ENCODE measurements at regions not wholly inside any gene's neighbourhood (a gene's known extent, or its start where the extent isn't known, plus 50 kb on each side); places are given as distances from the start of the nearest gene placed in this dataset.

DNA sequence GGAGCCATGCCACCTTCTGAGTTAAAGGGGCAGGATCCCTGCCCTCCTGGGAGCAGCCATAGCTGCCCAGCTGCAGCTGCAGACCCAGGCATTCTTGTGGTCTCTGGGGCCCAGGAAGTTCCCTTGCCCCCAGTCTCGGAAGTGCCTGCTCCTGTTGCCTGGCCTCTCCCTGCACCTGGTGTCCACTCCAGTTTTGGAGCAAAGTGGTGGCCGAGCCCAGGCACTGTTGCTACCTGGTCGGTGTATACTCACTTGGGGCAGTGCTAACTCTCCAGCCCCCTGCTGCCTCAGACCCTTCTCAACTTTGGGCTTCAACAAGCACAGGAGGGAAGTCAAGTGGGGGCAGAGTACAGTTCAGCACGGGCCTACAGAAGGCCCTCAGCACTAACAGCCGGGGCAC lies 352.9 kb upstream of the NCAM2 start:
- 90% methylated on average over 5 of the region's 5 CpGs for WGBS
- no peak for DNase-seq (ENCODE audit: extremely low spot score)
- no peak overlapping the region for H3K4me3 ChIP-seq (ENCODE audit: low read depth, low read length)
- H3K4me1 ChIP-seq (ENCODE audit: insufficient read depth), result no peaks in the 10 kb centered on the region
- H3K36me3 ChIP-seq (ENCODE audit: insufficient read depth), result no peaks in the 10 kb centered on the region
- no peak overlapping the region for H3K27ac ChIP-seq (ENCODE audit: low read depth)

DNA sequence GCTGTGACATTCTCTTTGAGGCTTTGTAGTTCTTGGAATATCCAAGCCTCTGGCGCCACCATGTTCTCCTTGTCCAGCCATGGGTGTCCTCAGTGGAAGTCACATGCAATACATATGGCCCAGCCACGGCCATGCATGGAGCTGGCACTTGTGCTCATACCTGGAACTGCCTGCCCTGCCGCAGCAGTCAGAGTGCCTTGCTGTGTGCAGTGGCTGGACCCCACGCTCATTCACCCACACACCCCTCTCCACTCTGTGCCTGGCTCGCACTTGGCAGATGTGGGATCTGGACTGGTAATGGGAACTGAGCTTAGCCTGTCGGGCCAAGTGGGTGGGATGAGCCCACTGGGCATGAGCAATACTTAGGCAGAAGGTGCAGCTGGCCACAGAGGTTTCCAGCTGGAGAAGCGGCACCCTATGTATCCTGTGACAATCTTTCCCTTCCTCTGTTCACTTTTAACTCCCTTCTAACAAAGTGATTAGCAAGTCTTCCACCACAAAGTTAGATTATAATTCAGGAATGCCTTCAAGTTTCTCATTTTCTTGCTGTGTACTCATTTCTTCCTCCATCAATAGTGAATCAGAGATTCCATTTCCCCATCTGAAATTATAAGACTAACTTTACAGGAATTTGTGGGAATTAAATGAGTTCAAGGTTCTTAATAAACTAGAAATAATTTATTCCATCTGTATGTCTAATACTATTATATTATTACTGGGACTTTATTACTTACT lies 351.6 kb upstream of the NCAM2 start:
- DNase-seq (ENCODE audit: extremely low spot score), result no peak
- 92% methylated on average over 7 of the region's 7 CpGs for WGBS
- H3K27ac ChIP-seq (ENCODE audit: low read depth), result no peak overlapping the region
- H3K36me3 ChIP-seq (ENCODE audit: insufficient read depth), result no peaks in the 10 kb centered on the region
- H3K4me3 ChIP-seq (ENCODE audit: low read depth, low read length), result no peak overlapping the region
- H3K4me1 ChIP-seq (ENCODE audit: insufficient read depth), result no peaks in the 10 kb centered on the region

DNA sequence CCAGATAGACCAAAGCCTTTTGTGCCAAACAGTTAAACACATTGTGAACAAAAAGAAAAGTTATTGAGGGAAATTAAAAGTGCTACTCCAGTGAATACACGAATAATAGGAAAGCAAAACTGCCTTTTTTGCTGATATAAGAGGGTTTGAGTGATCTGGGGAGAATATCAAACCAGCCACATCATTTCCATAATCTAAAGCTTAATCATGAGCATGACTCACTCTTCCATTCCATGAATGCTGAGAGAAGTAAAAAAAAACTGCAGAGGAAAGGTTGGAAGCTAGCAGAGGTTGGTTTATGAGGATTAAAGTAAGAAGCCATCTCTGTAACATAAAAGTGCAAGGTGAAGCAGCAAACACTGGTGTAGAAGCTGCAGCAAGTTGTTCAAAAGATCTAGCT lies 350.6 kb upstream of the NCAM2 start:
- whole genome bisulfite sequencing, result 58% methylated on average over 1 of the region's 1 CpG
- H3K36me3 ChIP-seq (ENCODE audit: insufficient read depth), result no peaks in the 10 kb centered on the region
- no peak for DNase-seq (ENCODE audit: extremely low spot score)
- H3K27ac ChIP-seq (ENCODE audit: low read depth), result no peak overlapping the region
- H3K4me3 ChIP-seq (ENCODE audit: low read depth, low read length), result no peak overlapping the region
- H3K4me1 ChIP-seq (ENCODE audit: insufficient read depth), result no peaks in the 10 kb centered on the region

DNA sequence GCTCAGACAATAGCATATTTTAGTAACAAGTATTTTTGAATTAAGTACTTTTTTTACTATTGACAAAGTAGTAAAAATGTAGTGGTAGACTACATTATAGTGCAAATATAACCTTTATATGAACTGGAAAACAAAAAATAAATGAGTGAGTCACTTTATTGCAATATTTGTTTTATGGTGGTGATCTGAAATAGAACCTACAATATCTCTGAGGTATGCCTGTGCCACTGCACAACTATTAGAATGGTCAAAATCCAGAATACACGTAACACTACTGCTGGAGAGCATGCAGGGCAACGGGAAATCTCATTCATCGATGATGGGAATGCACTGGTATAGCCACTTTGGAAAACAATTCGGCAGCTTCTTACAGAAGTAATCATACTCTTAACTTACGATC lies 349.0 kb upstream of the NCAM2 start:
- no peaks in the 10 kb centered on the region for H3K4me1 ChIP-seq (ENCODE audit: insufficient read depth)
- WGBS, result 93% methylated on average over 5 of the region's 5 CpGs
- H3K27ac ChIP-seq (ENCODE audit: low read depth), result no peak overlapping the region
- DNase-seq (ENCODE audit: extremely low spot score), result no peak
- no peaks in the 10 kb centered on the region for H3K36me3 ChIP-seq (ENCODE audit: insufficient read depth)
- no peak overlapping the region for H3K4me3 ChIP-seq (ENCODE audit: low read depth, low read length)

DNA sequence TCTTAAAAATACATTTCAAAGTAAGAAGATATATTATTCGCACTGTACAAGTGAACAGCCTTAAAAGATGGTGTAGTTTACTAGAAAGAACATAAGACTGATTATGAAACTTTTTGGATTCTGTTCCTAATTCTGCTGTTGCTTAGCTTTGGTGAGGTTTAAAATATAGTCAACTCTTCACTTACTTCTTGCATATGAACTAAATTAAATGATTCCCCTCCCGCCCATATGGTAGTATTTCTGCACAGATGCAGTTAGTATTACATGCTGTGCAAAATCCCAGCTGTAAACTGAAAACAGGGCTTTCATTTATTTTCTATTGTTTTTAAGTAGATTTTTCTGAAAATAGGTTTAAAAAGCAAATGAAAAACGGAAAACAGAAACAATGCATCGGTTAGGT lies 345.4 kb upstream of the NCAM2 start:
- Histone ChIP-seq H3K4me1 (ENCODE audit: insufficient read depth) (no peaks in the 10 kb centered on the region), H3K27ac (ENCODE audit: low read depth) (no peak overlapping the region), H3K4me3 (ENCODE audit: low read depth, low read length) (no peak overlapping the region), H3K36me3 (ENCODE audit: insufficient read depth) (no peaks in the 10 kb centered on the region)
- DNase-seq (ENCODE audit: extremely low spot score), result no peak
- 89% methylated on average over 4 of the region's 4 CpGs for WGBS

DNA sequence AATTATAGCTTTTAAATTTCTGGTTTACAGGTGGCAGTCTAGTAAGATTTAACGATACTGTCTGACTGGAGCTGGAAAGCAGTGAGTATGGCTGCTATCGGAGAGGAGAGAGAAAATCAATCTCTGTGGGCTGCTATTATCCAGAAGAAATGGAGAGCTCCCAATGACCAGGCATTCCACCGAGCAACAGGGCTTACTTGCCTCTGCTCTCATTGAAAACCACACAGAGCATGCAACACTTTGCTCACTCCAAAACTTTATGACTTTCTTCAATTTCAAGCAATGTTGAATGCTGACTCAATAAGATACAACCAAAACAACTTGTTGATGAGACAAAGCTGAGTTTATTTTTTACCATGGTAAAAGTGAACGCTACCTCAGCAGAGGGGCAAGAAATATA lies 337.0 kb upstream of the NCAM2 start:
- H3K27ac ChIP-seq (ENCODE audit: low read depth), result no peak overlapping the region
- no peak for DNase-seq (ENCODE audit: extremely low spot score)
- 82% methylated on average over 4 of the region's 4 CpGs for WGBS
- H3K4me3 ChIP-seq (ENCODE audit: low read depth, low read length), result no peak overlapping the region
- H3K4me1 ChIP-seq (ENCODE audit: insufficient read depth), result no peaks in the 10 kb centered on the region
- no peaks in the 10 kb centered on the region for H3K36me3 ChIP-seq (ENCODE audit: insufficient read depth)

DNA sequence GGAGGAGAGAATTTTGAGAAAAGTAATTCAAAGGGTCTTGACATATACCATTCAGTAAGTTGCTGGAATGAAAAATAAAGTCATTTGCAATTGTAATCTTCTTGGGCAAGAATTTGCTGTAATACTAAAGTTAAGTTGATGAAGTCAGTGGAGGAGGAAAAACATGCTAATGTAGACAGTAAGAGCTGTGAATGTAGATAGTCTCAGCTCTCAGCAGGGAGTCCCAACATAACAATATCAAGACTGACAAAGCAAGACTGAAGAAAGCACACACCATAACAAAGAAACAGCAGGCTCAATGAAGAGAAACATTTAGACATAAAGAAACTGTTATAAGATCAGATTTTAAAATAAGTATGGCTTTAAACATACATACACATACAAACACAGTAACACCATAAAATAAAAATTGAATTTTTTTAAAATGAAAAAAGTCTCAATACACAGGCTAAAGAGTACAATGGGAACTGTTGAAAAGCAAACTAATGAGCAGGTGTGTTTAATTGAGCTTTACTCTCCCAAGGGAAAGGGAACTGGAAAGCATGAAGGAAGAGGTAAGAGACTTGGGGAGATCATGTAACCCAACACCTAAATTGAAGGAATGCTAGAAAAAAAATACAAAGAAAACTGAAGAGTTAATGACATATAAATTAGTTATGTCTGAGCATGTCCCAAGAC lies 336.3 kb upstream of the NCAM2 start:
- Histone ChIP-seq H3K4me1 (ENCODE audit: insufficient read depth) (no peaks in the 10 kb centered on the region), H3K27ac (ENCODE audit: low read depth) (no peak overlapping the region), H3K36me3 (ENCODE audit: insufficient read depth) (no peaks in the 10 kb centered on the region), H3K4me3 (ENCODE audit: low read depth, low read length) (no peak overlapping the region)
- DNase-seq (ENCODE audit: extremely low spot score), result no peak

DNA sequence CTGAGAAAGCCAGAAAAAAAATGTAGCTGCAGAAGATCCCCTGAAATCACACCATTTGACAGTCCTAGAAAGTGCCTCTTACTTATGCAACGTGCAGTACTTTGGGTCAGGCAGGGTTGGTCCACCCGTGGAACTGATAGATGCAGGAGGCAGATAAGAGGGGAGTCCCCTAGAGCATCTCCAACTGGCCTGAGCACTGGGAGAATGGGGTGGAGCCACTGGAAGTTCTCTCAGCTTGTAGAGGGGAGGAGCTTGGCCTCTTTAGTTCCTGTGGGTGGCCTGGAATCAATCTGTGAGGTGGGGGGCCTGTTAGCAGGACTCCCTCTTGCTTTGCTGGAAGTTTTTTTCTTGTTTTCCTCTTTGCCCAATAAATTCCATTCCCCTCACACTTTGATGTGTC lies 335.7 kb upstream of the NCAM2 start:
- Histone ChIP-seq H3K27ac (ENCODE audit: low read depth) (no peak overlapping the region), H3K36me3 (ENCODE audit: insufficient read depth) (no peaks in the 10 kb centered on the region), H3K4me3 (ENCODE audit: low read depth, low read length) (no peak overlapping the region), H3K4me1 (ENCODE audit: insufficient read depth) (no peaks in the 10 kb centered on the region)
- no peak for DNase-seq (ENCODE audit: extremely low spot score)
- WGBS, result 45% methylated on average over 2 of the region's 2 CpGs

DNA sequence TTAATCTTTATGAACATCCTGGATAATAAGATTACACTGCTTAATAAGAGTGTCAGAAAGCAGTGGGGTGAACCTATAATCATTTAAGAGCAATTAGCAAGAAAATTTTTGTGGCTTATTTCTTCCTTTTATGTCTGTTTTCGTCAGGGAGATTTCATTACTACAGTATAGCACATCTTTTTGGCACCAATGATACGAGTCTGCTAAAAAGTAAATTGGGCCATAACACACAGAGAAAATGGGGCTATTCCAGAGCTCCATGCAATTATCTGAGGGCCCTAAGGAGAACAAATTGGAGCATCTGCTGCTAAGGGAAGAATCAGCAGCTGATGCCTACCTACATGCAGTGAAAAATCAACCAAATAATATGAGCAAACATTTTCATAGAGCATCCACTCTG lies 330.3 kb upstream of the NCAM2 start:
- Histone ChIP-seq H3K36me3 (ENCODE audit: insufficient read depth) (no peaks in the 10 kb centered on the region), H3K4me1 (ENCODE audit: insufficient read depth) (no peaks in the 10 kb centered on the region), H3K4me3 (ENCODE audit: low read depth, low read length) (no peak overlapping the region), H3K27ac (ENCODE audit: low read depth) (no peak overlapping the region)
- DNase-seq (ENCODE audit: extremely low spot score), result no peak
- WGBS, result 76% methylated on average over 2 of the region's 2 CpGs

DNA sequence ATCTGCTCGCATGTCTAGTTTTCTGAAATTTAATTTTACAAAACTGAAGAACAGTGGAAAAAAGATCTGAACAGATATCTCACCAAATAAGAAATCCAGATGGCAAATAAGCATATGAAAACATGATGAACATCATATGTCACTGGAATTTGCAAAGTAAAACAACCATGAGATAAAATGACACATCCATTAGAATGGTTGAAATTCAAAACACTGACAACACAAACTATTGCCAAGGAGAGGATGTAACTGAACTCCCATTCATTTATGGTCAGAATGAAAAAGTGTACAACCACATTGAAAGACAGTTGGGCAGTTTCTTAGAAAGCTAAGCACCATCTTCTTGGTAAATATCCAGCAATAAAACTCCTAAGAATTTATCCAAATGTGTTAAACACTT lies 312.7 kb upstream of the NCAM2 start:
- no peaks in the 10 kb centered on the region for H3K4me1 ChIP-seq (ENCODE audit: insufficient read depth)
- H3K36me3 ChIP-seq (ENCODE audit: insufficient read depth), result no peaks in the 10 kb centered on the region
- no peak overlapping the region for H3K4me3 ChIP-seq (ENCODE audit: low read depth, low read length)
- 77% methylated on average over 1 of the region's 1 CpG for WGBS
- no peak overlapping the region for H3K27ac ChIP-seq (ENCODE audit: low read depth)
- DNase-seq (ENCODE audit: extremely low spot score), result no peak

DNA sequence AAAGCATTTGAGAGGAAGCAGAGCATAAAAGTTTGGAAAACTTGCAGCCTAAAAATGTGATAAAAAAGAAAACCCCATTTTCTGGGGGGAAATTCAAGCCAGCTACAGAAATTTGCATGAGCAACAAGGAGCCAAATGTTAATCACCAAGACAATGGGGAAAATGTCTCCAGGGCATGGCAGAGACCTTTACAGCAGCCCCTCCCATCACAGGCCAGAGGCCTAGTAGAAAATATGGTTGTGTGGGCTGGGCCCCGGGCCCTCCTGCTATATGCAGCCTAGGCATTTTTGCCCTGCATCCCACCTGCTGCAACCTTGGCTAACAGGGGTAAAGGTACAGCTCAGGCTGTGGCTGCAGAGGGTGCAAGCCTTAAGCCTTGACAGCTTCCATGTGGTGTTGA lies 299.6 kb upstream of the NCAM2 start:
- no peak overlapping the region for H3K27ac ChIP-seq (ENCODE audit: low read depth)
- no peak overlapping the region for H3K4me3 ChIP-seq (ENCODE audit: low read depth, low read length)
- no peaks in the 10 kb centered on the region for H3K4me1 ChIP-seq (ENCODE audit: insufficient read depth)
- no peak for DNase-seq (ENCODE audit: extremely low spot score)
- 79% methylated on average over 1 of the region's 1 CpG for WGBS
- H3K36me3 ChIP-seq (ENCODE audit: insufficient read depth), result no peaks in the 10 kb centered on the region

DNA sequence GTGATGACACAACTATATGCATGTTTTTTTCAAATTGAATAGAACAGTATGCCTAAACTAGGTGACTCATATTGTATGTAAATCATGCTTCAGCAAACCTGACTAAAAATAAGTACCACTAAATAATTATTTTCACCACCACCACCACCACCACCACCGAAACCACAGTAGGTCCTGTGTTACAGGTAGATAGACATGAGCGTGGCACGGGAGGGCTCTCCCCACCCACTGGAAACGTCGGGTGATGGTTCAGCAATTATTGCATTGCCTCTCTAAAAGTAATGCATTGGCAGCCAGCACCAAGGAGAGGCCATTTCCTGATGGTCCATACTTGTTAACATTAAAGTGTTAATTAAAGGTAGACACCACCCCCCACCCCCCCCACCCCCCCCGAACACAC lies 297.0 kb upstream of the NCAM2 start:
- Histone ChIP-seq H3K4me3 (ENCODE audit: low read depth, low read length) (no peak overlapping the region), H3K36me3 (ENCODE audit: insufficient read depth) (no peaks in the 10 kb centered on the region), H3K27ac (ENCODE audit: low read depth) (no peak overlapping the region), H3K4me1 (ENCODE audit: insufficient read depth) (no peaks in the 10 kb centered on the region)
- DNase-seq (ENCODE audit: extremely low spot score), result no peak
- 93% methylated on average over 6 of the region's 6 CpGs for WGBS

DNA sequence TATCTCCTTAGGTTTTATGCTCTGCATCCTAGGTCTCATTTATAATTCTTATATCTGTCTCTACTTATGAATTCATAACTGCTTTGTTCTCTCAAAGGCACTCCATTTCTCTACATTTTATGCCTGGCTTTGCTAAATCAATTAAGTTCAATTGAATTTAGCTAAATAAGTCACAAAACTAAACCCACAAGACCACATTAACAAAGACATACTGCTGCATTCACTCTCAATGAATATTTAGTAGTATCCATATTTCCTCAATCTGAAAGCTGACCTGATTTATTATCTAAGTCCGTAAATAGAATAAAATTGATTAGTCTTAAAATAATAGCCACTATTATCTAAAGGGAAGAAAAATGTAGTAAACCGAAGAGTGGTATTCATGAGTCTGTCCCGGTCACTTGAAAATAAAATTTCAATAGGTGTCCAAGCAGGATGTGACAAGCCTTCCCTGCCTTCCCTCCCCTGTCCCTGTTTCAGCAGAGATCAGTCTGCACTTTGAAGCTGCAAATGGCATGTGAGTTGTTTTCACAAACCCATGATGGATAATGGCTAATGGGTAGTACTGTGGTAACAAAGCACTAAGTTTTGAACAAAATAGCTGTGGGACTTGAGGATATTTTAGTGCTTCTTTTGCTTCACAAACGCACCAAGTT lies 295.0 kb upstream of the NCAM2 start:
- WGBS, result 61% methylated on average over 4 of the region's 4 CpGs
- Histone ChIP-seq H3K4me3 (ENCODE audit: low read depth, low read length) (no peak overlapping the region), H3K36me3 (ENCODE audit: insufficient read depth) (no peaks in the 10 kb centered on the region), H3K4me1 (ENCODE audit: insufficient read depth) (no peaks in the 10 kb centered on the region), H3K27ac (ENCODE audit: low read depth) (no peak overlapping the region)
- DNase-seq (ENCODE audit: extremely low spot score), result no peak

DNA sequence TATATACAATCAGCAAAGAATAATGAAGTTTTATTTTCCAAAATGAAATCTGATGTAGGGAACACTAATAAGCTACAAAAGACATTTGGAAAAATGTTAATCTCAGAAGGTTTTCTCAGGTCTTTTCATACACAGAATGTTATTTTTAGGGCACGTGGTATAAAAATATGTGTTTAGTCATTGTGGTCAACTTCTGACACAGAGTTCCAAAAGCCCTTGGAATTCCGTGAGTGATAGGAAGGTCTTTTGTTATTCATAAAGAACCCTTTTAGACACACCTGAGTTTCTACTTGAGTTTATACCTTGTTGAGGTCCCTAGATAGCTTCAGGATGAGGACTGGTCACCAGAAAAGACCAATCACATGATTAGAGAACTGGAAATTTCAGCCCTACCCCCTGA lies 277.6 kb upstream of the NCAM2 start:
- 80% methylated on average over 2 of the region's 2 CpGs for WGBS
- Histone ChIP-seq H3K4me1 (ENCODE audit: insufficient read depth) (no peaks in the 10 kb centered on the region), H3K4me3 (ENCODE audit: low read depth, low read length) (no peak overlapping the region), H3K36me3 (ENCODE audit: insufficient read depth) (no peaks in the 10 kb centered on the region), H3K27ac (ENCODE audit: low read depth) (no peak overlapping the region)
- no peak for DNase-seq (ENCODE audit: extremely low spot score)
